ENCODE measurements at regions not wholly inside any gene's neighbourhood (a gene's known extent, or its start where the extent isn't known, plus 50 kb on each side); places are given as distances from the start of the nearest gene placed in this dataset.

DNA sequence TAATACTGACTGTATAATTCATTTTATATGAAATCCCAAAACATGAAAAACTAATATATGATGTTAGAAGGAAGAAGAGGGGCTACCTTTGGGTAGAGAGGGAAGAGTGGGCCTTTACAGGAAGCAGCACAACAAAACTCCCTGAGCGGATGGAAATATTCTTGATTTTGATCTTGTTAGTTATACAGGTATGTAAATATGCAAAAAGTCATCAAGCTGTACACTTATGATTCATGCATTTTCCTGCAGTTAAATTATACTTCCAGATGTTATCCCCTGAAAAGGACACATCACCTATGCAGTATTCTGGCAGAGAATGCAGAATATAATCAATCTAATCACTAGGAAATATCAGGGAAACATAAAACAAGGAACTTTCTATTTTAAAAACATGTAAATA lies 249.4 kb upstream of the MGAT5 start:
- TF ChIP-seq RARB (CRISPR knock-in tag; IDR thresholded peaks at IDR 0.05), result no peak
- TF ChIP-seq, protein P1, sequence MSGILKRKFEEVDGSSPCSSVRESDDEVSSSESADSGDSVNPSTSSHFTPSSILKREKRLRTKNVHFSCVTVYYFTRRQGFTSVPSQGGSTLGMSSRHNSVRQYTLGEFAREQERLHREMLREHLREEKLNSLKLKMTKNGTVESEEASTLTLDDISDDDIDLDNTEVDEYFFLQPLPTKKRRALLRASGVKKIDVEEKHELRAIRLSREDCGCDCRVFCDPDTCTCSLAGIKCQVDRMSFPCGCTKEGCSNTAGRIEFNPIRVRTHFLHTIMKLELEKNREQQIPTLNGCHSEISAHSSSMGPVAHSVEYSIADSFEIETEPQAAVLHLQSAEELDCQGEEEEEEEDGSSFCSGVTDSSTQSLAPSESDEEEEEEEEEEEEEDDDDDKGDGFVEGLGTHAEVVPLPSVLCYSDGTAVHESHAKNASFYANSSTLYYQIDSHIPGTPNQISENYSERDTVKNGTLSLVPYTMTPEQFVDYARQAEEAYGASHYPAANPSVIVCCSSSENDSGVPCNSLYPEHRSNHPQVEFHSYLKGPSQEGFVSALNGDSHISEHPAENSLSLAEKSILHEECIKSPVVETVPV (CRISPR knock-in tag; IDR thresholded peaks at IDR 0.05), result no peak
- no peak for TF ChIP-seq ZFP3 (CRISPR knock-in tag; IDR thresholded peaks at IDR 0.05)
- TF ChIP-seq, protein P2, sequence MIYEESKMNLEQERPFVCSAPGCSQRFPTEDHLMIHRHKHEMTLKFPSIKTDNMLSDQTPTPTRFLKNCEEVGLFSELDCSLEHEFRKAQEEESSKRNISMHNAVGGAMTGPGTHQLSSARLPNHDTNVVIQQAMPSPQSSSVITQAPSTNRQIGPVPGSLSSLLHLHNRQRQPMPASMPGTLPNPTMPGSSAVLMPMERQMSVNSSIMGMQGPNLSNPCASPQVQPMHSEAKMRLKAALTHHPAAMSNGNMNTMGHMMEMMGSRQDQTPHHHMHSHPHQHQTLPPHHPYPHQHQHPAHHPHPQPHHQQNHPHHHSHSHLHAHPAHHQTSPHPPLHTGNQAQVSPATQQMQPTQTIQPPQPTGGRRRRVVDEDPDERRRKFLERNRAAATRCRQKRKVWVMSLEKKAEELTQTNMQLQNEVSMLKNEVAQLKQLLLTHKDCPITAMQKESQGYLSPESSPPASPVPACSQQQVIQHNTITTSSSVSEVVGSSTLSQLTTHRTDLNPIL (CRISPR knock-in tag; IDR thresholded peaks at IDR 0.05; ENCODE audit: low read depth), result no peak
- no peak for TF ChIP-seq ZC3H10 (CRISPR knock-in tag; IDR thresholded peaks at IDR 0.05)
- TF ChIP-seq, protein P3, sequence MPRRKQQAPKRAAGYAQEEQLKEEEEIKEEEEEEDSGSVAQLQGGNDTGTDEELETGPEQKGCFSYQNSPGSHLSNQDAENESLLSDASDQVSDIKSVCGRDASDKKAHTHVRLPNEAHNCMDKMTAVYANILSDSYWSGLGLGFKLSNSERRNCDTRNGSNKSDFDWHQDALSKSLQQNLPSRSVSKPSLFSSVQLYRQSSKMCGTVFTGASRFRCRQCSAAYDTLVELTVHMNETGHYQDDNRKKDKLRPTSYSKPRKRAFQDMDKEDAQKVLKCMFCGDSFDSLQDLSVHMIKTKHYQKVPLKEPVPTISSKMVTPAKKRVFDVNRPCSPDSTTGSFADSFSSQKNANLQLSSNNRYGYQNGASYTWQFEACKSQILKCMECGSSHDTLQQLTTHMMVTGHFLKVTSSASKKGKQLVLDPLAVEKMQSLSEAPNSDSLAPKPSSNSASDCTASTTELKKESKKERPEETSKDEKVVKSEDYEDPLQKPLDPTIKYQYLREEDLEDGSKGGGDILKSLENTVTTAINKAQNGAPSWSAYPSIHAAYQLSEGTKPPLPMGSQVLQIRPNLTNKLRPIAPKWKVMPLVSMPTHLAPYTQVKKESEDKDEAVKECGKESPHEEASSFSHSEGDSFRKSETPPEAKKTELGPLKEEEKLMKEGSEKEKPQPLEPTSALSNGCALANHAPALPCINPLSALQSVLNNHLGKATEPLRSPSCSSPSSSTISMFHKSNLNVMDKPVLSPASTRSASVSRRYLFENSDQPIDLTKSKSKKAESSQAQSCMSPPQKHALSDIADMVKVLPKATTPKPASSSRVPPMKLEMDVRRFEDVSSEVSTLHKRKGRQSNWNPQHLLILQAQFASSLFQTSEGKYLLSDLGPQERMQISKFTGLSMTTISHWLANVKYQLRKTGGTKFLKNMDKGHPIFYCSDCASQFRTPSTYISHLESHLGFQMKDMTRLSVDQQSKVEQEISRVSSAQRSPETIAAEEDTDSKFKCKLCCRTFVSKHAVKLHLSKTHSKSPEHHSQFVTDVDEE (CRISPR knock-in tag; IDR thresholded peaks at IDR 0.05), result no peak
- TF ChIP-seq ZFP30 (CRISPR knock-in tag; IDR thresholded peaks at IDR 0.05), result no peak
- TF ChIP-seq GLIS3 (CRISPR knock-in tag; IDR thresholded peaks at IDR 0.05), result no peak
- TF ChIP-seq ZNF8 (CRISPR knock-in tag; IDR thresholded peaks at IDR 0.05), result no peak
- no peak for TF ChIP-seq ESRRG (CRISPR knock-in tag; IDR thresholded peaks at IDR 0.05)
- TF ChIP-seq CSDC2 (CRISPR knock-in tag; IDR thresholded peaks at IDR 0.05), result no peak
- TF ChIP-seq, protein P4, sequence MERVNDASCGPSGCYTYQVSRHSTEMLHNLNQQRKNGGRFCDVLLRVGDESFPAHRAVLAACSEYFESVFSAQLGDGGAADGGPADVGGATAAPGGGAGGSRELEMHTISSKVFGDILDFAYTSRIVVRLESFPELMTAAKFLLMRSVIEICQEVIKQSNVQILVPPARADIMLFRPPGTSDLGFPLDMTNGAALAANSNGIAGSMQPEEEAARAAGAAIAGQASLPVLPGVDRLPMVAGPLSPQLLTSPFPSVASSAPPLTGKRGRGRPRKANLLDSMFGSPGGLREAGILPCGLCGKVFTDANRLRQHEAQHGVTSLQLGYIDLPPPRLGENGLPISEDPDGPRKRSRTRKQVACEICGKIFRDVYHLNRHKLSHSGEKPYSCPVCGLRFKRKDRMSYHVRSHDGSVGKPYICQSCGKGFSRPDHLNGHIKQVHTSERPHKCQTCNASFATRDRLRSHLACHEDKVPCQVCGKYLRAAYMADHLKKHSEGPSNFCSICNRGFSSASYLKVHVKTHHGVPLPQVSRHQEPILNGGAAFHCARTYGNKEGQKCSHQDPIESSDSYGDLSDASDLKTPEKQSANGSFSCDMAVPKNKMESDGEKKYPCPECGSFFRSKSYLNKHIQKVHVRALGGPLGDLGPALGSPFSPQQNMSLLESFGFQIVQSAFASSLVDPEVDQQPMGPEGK (CRISPR knock-in tag; IDR thresholded peaks at IDR 0.05; ENCODE audit: borderline replicate concordance), result no peak
- no peak for TF ChIP-seq OSR1 (CRISPR knock-in tag; IDR thresholded peaks at IDR 0.05)
- no peak for TF ChIP-seq ARNTL (CRISPR knock-in tag; IDR thresholded peaks at IDR 0.05; ENCODE audit: borderline replicate concordance, low read depth)

All from SK-N-SH treated with all-trans-retinoic acid at 6 μM for 48 hours (cell line).